PC-9 (cell line): ENCODE measurements at regions not wholly inside any gene's neighbourhood (a gene's known extent, or its start where the extent isn't known, plus 50 kb on each side); places are given as distances from the start of the nearest gene placed in this dataset.

Experiments
- BruUV-seq: library from RNA; stranded (reverse); fragments of 400-500 nt; replicated peaks from 2 replicates; lab custom pipeline; 2021; lab: Mats Ljungman, UMichigan
- CTCF ChIA-PET: fragments of 300-600 bp; sonication (Branson Sonifier 250); formaldehyde crosslinking; loops from one replicate; lab custom pipeline; 2022; ENCODE audit warnings: antibody characterized with exemption; lab: Charles Lee
- POLR2A ChIA-PET: fragments of 300-600 bp; sonication (Branson Sonifier 250); formaldehyde crosslinking; loops from one replicate; lab custom pipeline; 2022; ENCODE audit warnings: antibody characterized with exemption; ENCODE audit not compliant: unreplicated experiment; lab: Charles Lee
- DNase-seq, 2 experiments: peaks; one replicate each; pipeline versions ENCODE4 v3.0.0 to v3.0.0-alpha.2; 2015 to 2022; ENCODE audit warnings: mixed read lengths in 1 of 2
- H2AFZ ChIP-seq: fragments of 200-600 bp; sonication (generic); 2 replicates; pipeline ENCODE4 v1.8.1; 2017; ENCODE audit warnings: antibody characterized with exemption
- H3F3A ChIP-seq: fragments of 200-600 bp; sonication (generic); 2 replicates; pipeline ENCODE4 v1.8.1; 2017; ENCODE audit warnings: antibody characterized with exemption, mild to moderate bottlenecking, low read depth; ENCODE audit not compliant: insufficient read depth
- H3K27ac ChIP-seq: fragments of 200-600 bp; sonication (generic); 2 replicates; pipeline ENCODE4 v1.6.1; 2016; ENCODE audit warnings: mixed run types
- H3K27me3 ChIP-seq: fragments of 200-600 bp; sonication (generic); 2 replicates; pipeline ENCODE4 v1.6.1; 2016; ENCODE audit warnings: low read depth, mixed run types; ENCODE audit not compliant: insufficient read depth
- H3K36me3 ChIP-seq: fragments of 200-600 bp; sonication (generic); 2 replicates; pipeline ENCODE4 v1.6.1; 2016; ENCODE audit warnings: low read depth, mixed run types
- H3K4me1 ChIP-seq: fragments of 200-600 bp; sonication (generic); replicated peaks from 2 replicates; pipeline ENCODE4 v1.6.1; 2016; ENCODE audit warnings: mixed run types; ENCODE audit not compliant: insufficient read depth
- H3K4me2 ChIP-seq: fragments of 200-600 bp; sonication (generic); 2 replicates; pipeline ENCODE4 v1.6.1; 2017; ENCODE audit warnings: mixed run types
- H3K4me3 ChIP-seq: fragments of 200-600 bp; sonication (generic); 2 replicates; pipeline ENCODE4 v1.6.1; 2016; ENCODE audit warnings: mixed run types
- H3K79me2 ChIP-seq: fragments of 200-600 bp; sonication (generic); 2 replicates; pipeline ENCODE4 v1.6.1; 2017; ENCODE audit warnings: low read depth, mixed run types
- H3K9me2 ChIP-seq: fragments of 200-600 bp; sonication (generic); 2 replicates; pipeline ENCODE4 v1.8.1; 2017; ENCODE audit warnings: mild to moderate bottlenecking; ENCODE audit not compliant: insufficient read depth
- H3K9me3 ChIP-seq: fragments of 200-600 bp; sonication (generic); 2 replicates; pipeline ENCODE4 v1.8.1; 2016; ENCODE audit warnings: low read depth; ENCODE audit not compliant: insufficient read depth
- H4K20me1 ChIP-seq: fragments of 200-600 bp; sonication (generic); 2 replicates; pipeline ENCODE4 v1.8.1; 2017; ENCODE audit not compliant: insufficient read depth
- EZH2 ChIP-seq: fragments of 200-600 bp; sonication (generic); IDR thresholded peaks from 2 replicates; pipeline ENCODE4 v1.8.0; 2017; ENCODE audit warnings: antibody characterized with exemption, low read depth
- intact Hi-C: fragments of 100-400 bp; cut with micrococcal nuclease; formaldehyde crosslinking; loops from one replicate; pipeline ENCODE4 v1.10.0; 2022; ENCODE audit not compliant: unreplicated experiment
- TF ChIP-seq, protein P1 (sequence below): fragments of 200-600 bp; sonication (generic); conservative IDR thresholded peaks from 2 replicates; pipeline ENCODE4 v1.6.1; 2017; ENCODE audit warnings: mixed run types, antibody characterized with exemption, mild to moderate bottlenecking, moderate library complexity

DNA sequence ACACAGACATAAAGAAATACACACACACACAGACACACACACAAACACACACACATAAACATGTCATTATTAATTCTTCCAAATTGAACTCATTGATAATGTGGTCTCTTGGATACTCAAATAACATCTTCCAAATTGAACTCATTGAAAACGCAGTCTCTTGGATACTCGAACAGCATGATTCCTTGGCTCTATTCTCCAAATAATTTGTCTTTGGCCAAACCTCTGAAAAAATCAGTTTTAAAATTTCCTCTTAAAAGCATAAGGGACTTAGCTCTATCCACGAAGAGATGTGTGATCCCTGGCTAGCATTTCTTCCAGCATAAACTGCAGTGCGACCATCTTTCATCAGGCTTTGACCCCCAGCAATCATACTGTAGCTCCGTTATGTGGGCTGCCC, 296.6 kb downstream of the IRX2 start:
- TF ChIP-seq, protein P1, sequence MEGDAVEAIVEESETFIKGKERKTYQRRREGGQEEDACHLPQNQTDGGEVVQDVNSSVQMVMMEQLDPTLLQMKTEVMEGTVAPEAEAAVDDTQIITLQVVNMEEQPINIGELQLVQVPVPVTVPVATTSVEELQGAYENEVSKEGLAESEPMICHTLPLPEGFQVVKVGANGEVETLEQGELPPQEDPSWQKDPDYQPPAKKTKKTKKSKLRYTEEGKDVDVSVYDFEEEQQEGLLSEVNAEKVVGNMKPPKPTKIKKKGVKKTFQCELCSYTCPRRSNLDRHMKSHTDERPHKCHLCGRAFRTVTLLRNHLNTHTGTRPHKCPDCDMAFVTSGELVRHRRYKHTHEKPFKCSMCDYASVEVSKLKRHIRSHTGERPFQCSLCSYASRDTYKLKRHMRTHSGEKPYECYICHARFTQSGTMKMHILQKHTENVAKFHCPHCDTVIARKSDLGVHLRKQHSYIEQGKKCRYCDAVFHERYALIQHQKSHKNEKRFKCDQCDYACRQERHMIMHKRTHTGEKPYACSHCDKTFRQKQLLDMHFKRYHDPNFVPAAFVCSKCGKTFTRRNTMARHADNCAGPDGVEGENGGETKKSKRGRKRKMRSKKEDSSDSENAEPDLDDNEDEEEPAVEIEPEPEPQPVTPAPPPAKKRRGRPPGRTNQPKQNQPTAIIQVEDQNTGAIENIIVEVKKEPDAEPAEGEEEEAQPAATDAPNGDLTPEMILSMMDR: no peak
- no peak for TF ChIP-seq EZH2
- Histone ChIP-seq H3K9me3 (no peaks in the 10 kb centered on the region), H3K36me3 (no peaks in the 10 kb centered on the region), H3K9me2 (no peaks in the 10 kb centered on the region), H3K4me3 (no peak overlapping the region), H3K79me2 (no peaks in the 10 kb centered on the region), H3F3A (no peaks in the 10 kb centered on the region), H4K20me1 (no peaks in the 10 kb centered on the region), H3K4me1 (no peaks in the 10 kb centered on the region), H3K4me2 (no peak overlapping the region), H2AFZ (no peak overlapping the region), H3K27ac (no peak overlapping the region), H3K27me3 (peaks cover 52% of the 10 kb centered on the region)
- intact Hi-C loops: no loop called here
- ChIA-PET POLR2A (no interaction called here), CTCF (no interaction called here)
- no peak for DNase-seq
- no TSS peak for BruUV-seq

DNA sequence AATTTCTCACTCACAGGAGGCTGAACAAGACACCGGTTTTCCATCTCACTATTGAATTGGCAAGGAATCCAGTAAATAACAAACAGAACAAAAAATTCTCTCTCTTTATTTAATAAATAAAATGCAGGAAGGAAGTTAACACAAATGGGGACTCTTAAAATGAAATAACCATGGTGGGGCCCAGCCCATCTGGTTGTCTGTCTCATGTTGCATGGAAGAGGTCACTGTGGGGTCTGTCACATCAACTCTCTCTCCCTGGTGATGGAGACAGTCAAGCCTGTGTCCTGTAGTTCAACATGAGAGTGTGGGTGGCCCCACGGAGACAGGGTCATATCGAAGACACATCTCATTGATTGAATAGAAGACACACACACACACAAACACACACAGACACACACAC, 297.7 kb downstream of the IRX2 start:
- TF ChIP-seq EZH2: no peak
- TF ChIP-seq, protein P1: no peak
- Histone ChIP-seq H3K4me2 (no peak overlapping the region), H3K27me3 (peaks cover 54% of the 10 kb centered on the region), H3K4me3 (no peak overlapping the region), H4K20me1 (no peaks in the 10 kb centered on the region), H2AFZ (no peak overlapping the region), H3K27ac (no peak overlapping the region), H3K79me2 (no peaks in the 10 kb centered on the region), H3K9me2 (no peaks in the 10 kb centered on the region), H3K9me3 (no peaks in the 10 kb centered on the region), H3K36me3 (no peaks in the 10 kb centered on the region), H3K4me1 (no peaks in the 10 kb centered on the region), H3F3A (no peaks in the 10 kb centered on the region)
- POLR2A ChIA-PET: no interaction called here
- no peak for DNase-seq
- CTCF ChIA-PET: no interaction called here
- no TSS peak for BruUV-seq
- intact Hi-C loops: no loop called here

- CTCF ChIA-PET: no interaction called here
- no peaks in the 10 kb centered on the region for H3K36me3 ChIP-seq
- intact Hi-C loops: no loop called here
- H4K20me1 ChIP-seq: no peaks in the 10 kb centered on the region
- no peaks in the 10 kb centered on the region for H3F3A ChIP-seq
- H3K4me2 ChIP-seq: no peak overlapping the region
- no TSS peak for BruUV-seq
- H3K27me3 ChIP-seq: peaks cover 52% of the 10 kb centered on the region
- TF ChIP-seq EZH2: no peak
- TF ChIP-seq, protein P1: no peak
- no peaks in the 10 kb centered on the region for H3K4me1 ChIP-seq
- POLR2A ChIA-PET: no interaction called here
- no peak for DNase-seq
- H3K79me2 ChIP-seq: no peaks in the 10 kb centered on the region
- no peak overlapping the region for H3K4me3 ChIP-seq
- H2AFZ ChIP-seq: no peak overlapping the region
- H3K9me3 ChIP-seq: no peaks in the 10 kb centered on the region
- no peaks in the 10 kb centered on the region for H3K9me2 ChIP-seq
- H3K27ac ChIP-seq: no peak overlapping the region
These were observed 300.4 kb downstream of the IRX2 start for GRCh38 chr5:2451100-2451499.
